IMR-90 (cell line): ENCODE measurements at regions not wholly inside any gene's neighbourhood (a gene's known extent, or its start where the extent isn't known, plus 50 kb on each side); places are given as distances from the start of the nearest gene placed in this dataset.

Source experiments
- BHLHE40 ChIP-seq: fragments of 150-350 bp; IDR thresholded peaks from 2 replicates; pipeline ENCODE4 v1.6.1; 2016; ENCODE audit warnings: mild to moderate bottlenecking, low read depth, low read length
- CEBPB ChIP-seq: IDR thresholded peaks from 2 replicates; pipeline ENCODE4 v1.6.1; 2012; ENCODE audit warnings: low read depth, low read length, improper control_type of control experiment
- FOS ChIP-seq: fragments of 150-350 bp; IDR thresholded peaks from 2 replicates; pipeline ENCODE4 v1.6.1; 2016; ENCODE audit warnings: low read depth, low read length
- MAFK ChIP-seq: IDR thresholded peaks from 2 replicates; pipeline ENCODE4 v1.6.1; 2012; ENCODE audit warnings: low read depth, low read length, improper control_type of control experiment
- MAZ ChIP-seq: IDR thresholded peaks from 2 replicates; pipeline ENCODE4 v1.6.1; 2012; ENCODE audit warnings: low read depth, mild to moderate bottlenecking, low read length, improper control_type of control experiment, moderate library complexity, borderline replicate concordance
- NFE2L2 ChIP-seq: fragments of 150-350 bp; IDR thresholded peaks from 2 replicates; pipeline ENCODE4 v1.6.1; 2016; ENCODE audit warnings: low read depth, mild to moderate bottlenecking, low read length
- POLR2A ChIP-seq: IDR thresholded peaks from 2 replicates; pipeline ENCODE4 v1.6.1; 2012; ENCODE audit warnings: mild to moderate bottlenecking, low read depth, low read length
- RAD21 ChIP-seq: IDR thresholded peaks from 2 replicates; pipeline ENCODE4 v1.6.1; 2012; ENCODE audit warnings: low read length, improper control_type of control experiment
- RFX5 ChIP-seq: IDR thresholded peaks from 2 replicates; pipeline ENCODE4 v1.8.0; 2012; ENCODE audit warnings: low read depth, mild to moderate bottlenecking, low read length, moderate library complexity
- SMC3 ChIP-seq: fragments of 150-350 bp; IDR thresholded peaks from 2 replicates; pipeline ENCODE4 v1.6.1; 2016; ENCODE audit warnings: low read depth, mild to moderate bottlenecking, antibody characterized with exemption, low read length, moderate library complexity
- TF ChIP-seq, protein P1 (sequence below): conservative IDR thresholded peaks from 2 replicates; pipeline ENCODE4 v1.5.1; 2012; ENCODE audit warnings: mild to moderate bottlenecking, low read depth, low read length, improper control_type of control experiment
- TF ChIP-seq, protein P2 (sequence below): fragments of 150-350 bp; IDR thresholded peaks from 2 replicates; pipeline ENCODE4 v1.6.1; 2016; ENCODE audit warnings: low read depth, mild to moderate bottlenecking, low read length, moderate library complexity, borderline replicate concordance
- TF ChIP-seq, protein P3 (sequence below): fragments of 150-350 bp; IDR thresholded peaks from 2 replicates; pipeline ENCODE4 v1.6.1; 2017; ENCODE audit warnings: mild to moderate bottlenecking, antibody characterized with exemption, low read length, low read depth

DNA sequence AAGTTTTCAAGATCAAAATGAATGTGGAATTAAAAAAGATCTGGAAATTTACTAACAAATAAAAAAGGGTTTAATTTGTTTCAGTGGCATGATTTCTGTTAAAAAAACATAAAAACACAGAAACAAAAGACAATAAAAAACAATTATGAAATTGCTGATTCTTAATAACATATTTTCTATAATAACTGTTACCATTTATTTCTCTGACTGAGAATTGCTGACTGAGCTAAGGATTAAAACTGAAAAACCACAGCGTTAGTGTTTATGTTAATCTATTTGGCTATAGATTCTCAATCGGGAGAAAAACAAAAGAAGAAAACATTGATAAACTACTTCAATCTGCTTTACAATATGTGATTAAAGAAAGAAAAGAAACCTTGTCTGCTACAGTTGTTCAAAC lies 678.6 kb upstream of the ZEB2 start:
- TF ChIP-seq, protein P1, sequence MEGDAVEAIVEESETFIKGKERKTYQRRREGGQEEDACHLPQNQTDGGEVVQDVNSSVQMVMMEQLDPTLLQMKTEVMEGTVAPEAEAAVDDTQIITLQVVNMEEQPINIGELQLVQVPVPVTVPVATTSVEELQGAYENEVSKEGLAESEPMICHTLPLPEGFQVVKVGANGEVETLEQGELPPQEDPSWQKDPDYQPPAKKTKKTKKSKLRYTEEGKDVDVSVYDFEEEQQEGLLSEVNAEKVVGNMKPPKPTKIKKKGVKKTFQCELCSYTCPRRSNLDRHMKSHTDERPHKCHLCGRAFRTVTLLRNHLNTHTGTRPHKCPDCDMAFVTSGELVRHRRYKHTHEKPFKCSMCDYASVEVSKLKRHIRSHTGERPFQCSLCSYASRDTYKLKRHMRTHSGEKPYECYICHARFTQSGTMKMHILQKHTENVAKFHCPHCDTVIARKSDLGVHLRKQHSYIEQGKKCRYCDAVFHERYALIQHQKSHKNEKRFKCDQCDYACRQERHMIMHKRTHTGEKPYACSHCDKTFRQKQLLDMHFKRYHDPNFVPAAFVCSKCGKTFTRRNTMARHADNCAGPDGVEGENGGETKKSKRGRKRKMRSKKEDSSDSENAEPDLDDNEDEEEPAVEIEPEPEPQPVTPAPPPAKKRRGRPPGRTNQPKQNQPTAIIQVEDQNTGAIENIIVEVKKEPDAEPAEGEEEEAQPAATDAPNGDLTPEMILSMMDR = no peak
- TF ChIP-seq CEBPB (no peak), POLR2A (no peak), MAFK (no peak), RFX5 (no peak), SMC3 (no peak), MAZ (no peak), FOS (no peak), NFE2L2 (no peak), RAD21 (no peak), BHLHE40 (no peak)
- TF ChIP-seq, protein P2, sequence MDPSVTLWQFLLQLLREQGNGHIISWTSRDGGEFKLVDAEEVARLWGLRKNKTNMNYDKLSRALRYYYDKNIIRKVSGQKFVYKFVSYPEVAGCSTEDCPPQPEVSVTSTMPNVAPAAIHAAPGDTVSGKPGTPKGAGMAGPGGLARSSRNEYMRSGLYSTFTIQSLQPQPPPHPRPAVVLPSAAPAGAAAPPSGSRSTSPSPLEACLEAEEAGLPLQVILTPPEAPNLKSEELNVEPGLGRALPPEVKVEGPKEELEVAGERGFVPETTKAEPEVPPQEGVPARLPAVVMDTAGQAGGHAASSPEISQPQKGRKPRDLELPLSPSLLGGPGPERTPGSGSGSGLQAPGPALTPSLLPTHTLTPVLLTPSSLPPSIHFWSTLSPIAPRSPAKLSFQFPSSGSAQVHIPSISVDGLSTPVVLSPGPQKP = no peak
- TF ChIP-seq, protein P3, sequence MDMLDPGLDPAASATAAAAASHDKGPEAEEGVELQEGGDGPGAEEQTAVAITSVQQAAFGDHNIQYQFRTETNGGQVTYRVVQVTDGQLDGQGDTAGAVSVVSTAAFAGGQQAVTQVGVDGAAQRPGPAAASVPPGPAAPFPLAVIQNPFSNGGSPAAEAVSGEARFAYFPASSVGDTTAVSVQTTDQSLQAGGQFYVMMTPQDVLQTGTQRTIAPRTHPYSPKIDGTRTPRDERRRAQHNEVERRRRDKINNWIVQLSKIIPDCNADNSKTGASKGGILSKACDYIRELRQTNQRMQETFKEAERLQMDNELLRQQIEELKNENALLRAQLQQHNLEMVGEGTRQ = no peak
